22Rv1 (cell line): ENCODE measurements at regions not wholly inside any gene's neighbourhood (a gene's known extent, or its start where the extent isn't known, plus 50 kb on each side); places are given as distances from the start of the nearest gene placed in this dataset.
"Not testable (repeated sequence)": the region's sequence is repeated elsewhere in the genome, so short reads cannot be mapped to it uniquely, and the experiment has no call there.

ENCODE experiments used
- H3K27ac ChIP-seq: fragments of 450-650 bp; 2 replicates; pipeline ENCODE4 v1.5.1; 2017
- ZFX ChIP-seq: fragments of 450-650 bp; IDR thresholded peaks from 2 replicates; pipeline ENCODE4 v1.6.1; 2017; ENCODE audit warnings: antibody characterized with exemption, borderline replicate concordance
- TF ChIP-seq, protein P1 (sequence below): fragments of 450-650 bp; IDR thresholded peaks from 2 replicates; pipeline ENCODE4 v1.5.1; 2017; ENCODE audit warnings: mild to moderate bottlenecking

DNA sequence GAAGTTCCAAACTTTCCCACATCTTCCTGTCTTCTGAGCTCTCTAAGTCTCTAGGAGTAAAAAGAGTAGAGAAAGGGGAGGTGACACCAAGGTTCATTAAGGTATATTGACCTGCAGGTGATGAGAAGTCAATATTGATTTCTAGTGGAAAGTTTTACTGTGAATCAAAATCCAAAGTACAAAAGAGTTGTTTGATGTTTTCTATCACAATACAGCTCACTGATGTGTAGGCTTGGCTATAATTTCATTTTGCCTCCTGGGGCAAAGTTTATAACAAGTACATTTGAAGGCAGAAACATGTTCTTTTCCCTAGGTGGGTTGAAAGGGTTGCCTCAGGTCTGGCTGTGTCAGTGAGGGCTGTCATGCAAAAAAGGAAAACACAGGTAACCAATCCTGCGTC is 65.2 kb upstream of the LRPPRC start:
- no peak overlapping the region for H3K27ac ChIP-seq
- TF ChIP-seq ZFX, result no peak
- TF ChIP-seq, protein P1, sequence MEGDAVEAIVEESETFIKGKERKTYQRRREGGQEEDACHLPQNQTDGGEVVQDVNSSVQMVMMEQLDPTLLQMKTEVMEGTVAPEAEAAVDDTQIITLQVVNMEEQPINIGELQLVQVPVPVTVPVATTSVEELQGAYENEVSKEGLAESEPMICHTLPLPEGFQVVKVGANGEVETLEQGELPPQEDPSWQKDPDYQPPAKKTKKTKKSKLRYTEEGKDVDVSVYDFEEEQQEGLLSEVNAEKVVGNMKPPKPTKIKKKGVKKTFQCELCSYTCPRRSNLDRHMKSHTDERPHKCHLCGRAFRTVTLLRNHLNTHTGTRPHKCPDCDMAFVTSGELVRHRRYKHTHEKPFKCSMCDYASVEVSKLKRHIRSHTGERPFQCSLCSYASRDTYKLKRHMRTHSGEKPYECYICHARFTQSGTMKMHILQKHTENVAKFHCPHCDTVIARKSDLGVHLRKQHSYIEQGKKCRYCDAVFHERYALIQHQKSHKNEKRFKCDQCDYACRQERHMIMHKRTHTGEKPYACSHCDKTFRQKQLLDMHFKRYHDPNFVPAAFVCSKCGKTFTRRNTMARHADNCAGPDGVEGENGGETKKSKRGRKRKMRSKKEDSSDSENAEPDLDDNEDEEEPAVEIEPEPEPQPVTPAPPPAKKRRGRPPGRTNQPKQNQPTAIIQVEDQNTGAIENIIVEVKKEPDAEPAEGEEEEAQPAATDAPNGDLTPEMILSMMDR, result no peak

DNA sequence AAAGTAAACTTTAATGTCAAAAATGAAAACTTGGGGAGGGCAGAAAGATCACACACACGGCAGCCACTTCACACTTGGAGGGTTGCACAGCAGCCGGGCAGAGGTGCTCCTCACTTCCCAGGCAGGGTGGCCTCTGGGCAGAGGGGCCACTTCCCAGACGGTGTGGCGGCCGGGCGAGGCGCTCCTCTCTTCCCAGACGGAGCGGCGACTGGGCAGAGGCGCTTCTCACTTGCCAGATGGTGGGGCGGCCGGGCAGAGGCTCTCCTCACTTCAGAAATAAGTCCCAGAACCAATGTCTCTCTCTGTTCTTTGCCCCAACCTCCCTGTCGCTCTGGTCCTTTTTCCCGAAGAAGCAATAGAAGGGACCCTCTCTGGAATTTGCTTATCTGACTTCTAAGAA is 65.7 kb upstream of the LRPPRC start:
- no peak for TF ChIP-seq ZFX
- TF ChIP-seq, protein P1, result no peak
- no peak overlapping the region for H3K27ac ChIP-seq

DNA sequence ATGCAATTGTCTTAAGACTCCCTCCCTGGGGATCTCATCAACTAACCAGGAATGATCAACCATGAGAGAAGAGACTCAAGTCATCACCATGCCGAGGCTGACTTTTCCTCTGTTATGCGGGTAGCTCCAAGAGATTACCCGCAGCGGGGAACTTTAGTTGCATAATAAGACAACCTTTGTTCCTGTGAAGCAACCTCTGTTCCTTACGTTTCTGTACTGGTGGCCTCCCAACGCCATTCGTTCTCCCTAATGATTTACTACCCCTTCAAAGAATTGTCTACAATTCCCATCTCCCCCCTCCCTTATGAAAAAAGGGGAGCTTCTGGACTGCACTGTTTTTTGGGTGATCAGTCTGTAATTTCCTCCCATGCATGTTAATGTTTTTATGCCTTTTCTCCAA is 66.1 kb upstream of the LRPPRC start:
- no peak for TF ChIP-seq ZFX
- TF ChIP-seq, protein P1, result no peak
- H3K27ac ChIP-seq, result no peak overlapping the region

DNA sequence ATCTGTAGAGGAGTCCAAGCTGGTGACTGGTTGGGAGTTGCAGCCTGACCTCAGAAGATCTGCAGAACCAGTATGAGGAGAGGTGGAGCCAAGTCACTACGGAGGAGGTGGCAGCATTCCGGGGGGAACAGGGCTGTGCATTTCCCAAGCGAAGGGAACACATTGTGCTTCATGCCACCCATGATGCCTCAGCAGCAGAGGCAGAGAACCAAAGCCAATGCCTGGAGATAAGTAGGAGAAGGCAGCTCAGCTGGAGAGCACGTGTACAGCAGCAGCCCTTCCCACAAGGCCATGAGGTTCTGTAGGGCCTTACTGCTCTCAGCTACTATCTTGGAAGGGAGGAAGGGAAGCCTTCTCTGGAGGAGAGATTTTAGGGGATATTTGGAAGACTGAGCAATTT is 67.2 kb upstream of the LRPPRC start:
- no peak overlapping the region for H3K27ac ChIP-seq
- TF ChIP-seq, protein P1, result no peak
- TF ChIP-seq ZFX, result no peak

DNA sequence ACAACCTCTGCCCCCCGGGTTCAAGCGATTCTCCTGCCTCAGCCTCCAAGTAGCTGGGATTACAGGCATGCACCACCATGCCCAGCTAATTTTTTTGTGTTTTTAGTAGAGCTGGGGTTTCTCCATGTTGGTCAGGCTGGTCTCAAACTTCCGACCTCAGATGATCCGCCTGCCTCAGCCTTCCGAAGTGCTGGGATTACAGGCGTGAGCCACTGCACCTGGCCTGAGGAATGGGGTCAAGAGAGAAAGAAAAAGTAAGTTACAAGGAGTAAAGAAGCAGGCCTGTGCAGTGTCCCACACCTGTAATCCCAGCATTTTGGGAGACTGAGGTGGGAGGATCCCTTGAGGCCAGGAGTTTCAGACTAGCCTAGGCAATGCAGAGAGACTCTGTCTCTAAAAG is 68.5 kb upstream of the LRPPRC start:
- not testable (repeated sequence) for H3K27ac ChIP-seq

DNA sequence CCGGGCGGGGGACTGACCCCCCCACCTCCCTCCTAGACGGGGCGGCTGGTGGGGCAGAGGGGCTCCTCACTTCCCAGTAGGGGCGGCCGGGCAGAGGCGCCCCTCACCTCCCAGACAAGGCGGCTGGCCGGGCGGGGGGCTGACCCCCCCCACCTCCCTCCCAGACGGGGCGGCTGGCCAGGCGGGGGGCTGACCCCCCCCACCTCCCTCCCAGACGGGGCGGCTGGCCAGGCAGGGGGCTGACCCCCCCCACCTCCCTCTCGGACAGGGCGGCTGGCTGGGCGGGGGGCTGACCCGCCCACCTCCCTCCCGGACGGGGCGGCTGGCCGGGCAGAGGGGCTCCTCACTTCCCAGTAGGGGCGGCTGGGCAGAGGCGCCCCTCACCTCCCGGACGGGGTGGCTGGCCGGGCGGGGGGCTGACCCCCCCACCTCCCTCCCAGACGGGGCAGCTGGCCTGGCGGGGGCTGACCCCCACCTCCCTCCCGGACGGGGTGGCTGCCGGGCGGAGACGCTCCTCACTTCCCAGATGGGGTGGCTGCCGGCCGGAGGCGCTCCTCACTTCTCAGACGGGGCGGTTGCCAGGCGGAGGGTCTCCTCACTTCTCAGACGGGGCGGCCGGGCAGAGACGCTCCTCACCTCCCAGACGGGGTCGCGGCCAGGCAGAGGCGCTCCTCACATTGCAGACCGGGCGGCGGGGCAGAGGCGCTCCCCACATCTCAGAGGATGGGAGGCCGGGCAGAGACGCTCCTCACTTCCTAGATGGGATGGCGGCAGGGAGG is 71.4 kb upstream of the LRPPRC start:
- not testable (repeated sequence) for H3K27ac ChIP-seq

DNA sequence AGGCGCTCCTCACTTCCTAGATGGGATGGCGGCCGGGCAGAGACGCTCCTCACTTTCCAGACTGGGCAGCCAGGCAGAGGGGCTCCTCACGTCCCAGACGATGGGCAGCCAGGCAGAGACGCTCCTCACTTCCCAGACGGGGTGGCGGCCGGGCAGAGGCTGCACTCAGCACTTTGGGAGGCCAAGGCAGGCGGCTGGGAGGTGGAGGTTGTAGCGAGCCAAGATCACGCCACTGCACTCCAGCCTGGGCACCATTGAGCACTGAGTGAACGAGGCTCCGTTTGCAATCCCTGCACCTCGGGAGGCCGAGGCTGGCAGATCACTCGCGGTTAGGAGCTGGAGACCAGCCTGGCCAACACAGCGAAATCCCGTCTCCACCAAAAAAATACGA is 72.0 kb upstream of the LRPPRC start:
- not testable (repeated sequence) for H3K27ac ChIP-seq

DNA sequence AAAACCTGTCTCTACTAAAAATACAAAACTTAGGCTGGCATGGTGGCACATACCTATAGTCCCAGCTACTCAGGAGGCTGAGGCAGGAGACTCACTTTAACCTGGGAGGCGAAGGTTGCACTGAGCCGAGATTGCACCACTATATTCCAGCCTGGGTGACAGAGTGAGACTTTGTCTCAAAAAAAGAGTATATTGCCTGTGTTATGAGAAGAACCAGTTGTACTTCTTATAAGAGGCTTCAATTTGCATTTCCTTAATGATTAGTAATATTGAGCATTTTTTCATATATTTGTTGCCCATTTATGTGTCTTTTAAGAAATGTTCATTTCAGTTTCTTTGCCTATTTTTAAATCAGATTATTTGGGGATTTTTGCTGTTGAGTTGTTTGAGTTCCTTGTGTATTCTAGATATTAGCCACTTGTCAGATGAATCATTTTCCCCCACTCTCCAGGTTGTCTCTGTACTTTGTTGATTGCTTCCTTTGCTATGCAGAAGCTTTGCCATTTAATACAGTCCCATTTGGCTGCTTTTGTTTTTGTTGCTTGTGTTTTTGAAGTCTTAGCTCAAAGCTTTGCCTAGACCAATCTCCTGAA is 75.8 kb upstream of the LRPPRC start:
- H3K27ac ChIP-seq, result no peak overlapping the region
- no peak for TF ChIP-seq ZFX
- TF ChIP-seq, protein P1, result no peak

DNA sequence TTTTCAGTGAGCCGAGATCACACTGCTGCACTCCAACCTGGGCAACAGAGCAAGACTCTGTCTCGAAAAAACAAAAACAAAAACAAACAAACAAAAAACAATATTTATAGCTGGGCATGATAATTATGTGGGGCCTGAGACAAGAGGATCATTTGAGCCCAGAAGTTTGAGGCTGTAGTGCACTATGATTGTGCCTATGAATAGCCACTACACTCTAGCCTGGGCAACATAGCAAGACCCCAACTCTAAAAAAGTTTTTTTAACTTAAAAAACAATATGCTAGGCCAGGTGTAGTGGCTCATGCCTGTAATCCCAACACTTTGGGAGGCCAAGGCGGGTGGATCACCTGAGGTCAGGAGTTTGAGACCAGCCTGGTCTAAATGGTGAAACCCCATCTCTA is 77.9 kb upstream of the LRPPRC start:
- H3K27ac ChIP-seq, result not testable (repeated sequence)

DNA sequence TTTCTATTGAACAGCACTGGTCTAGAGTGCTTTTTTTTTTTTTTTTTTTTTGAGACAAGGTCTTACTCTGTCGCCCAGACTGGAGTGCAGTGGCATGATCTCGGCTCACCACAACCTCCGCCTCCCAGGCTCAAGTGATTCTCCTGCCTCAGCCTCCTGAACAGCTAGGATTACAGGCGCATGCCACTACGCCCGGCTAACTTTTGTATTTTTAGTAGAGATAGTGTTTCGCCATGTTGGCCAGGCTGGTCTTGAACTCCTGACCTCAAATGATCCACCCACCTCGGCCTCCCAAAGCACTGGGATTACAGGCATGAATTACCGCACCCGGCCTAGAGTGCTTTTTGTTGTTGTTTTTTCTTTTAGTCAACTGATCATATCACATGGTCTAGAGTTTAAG is 79.0 kb upstream of the LRPPRC start:
- H3K27ac ChIP-seq, result not testable (repeated sequence)
